Caki2 (cell line): ENCODE measurements at regions not wholly inside any gene's neighbourhood (a gene's known extent, or its start where the extent isn't known, plus 50 kb on each side); places are given as distances from the start of the nearest gene placed in this dataset.

ENCODE experiments used
- DNase-seq: peaks from one replicate; pipeline ENCODE4 v3.0.0-alpha.2; 2015; ENCODE audit warnings: low read depth
- in situ Hi-C: cut with HindIII; loops from 2 replicates; pipeline ENCODE4 v1.10.0; 2016; ENCODE audit warnings: low sequenced_read_pairs, low pct_unique_long_range_greater_than_20kb, mixed read lengths

DNA sequence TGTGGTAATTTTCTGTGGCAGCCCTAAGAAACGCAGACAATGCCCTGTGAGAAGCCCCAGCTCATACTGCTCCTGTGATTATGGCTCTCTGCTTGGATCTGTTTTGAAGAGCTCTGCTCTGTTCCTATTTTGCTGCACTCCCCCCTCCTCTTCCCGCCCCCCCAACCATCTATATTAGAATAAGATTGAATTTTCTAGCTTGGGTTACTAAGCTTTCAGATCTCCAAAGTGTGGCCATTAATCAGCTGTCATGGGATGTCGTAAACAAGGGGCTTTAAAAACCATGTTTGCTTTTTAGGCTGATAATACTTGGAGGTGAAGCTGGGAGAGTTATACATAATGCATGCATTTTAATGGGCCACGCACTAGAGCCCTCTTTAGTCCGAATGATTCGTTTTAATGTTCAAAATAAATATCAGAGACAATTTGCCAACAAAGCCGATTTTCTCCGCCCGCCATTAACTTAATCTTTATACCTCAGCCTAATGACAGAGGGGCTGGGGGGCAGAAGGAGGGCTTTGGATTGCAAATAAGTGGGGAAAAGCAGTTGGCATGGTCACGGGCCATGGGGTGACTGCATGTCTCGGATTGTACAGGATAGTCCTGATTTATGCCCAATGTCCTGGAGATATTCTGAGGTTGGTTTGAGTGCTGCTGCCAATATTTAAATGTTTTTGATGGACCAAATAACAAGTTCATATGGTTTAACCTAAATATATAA lies 165.5 kb downstream of the RPS24 start:
- in situ Hi-C loops = no loop called here

GRCh38 chr10:78199759-78200158 lies 166.1 kb downstream of the RPS24 start:
- in situ Hi-C loops = no loop called here
- no peak for DNase-seq

More for the DNA sequence above, 165.5 kb downstream of the RPS24 start:
- DNase-seq = no peak

- in situ Hi-C loops = no loop called here
- no peak for DNase-seq
Observed at GRCh38 chr10:78200686-78201085, 167.0 kb downstream of the RPS24 start.

GRCh38 chr10:78202386-78202785 lies 168.7 kb downstream of the RPS24 start:
- in situ Hi-C loops = no loop called here
- DNase-seq = no peak

- DNase-seq = peak; percentile 46
- in situ Hi-C loops = no loop called here
Observed at GRCh38 chr10:78203915-78204818, 170.5 kb downstream of the RPS24 start.

- in situ Hi-C loops = no loop called here
- no peak for DNase-seq
Observed at GRCh38 chr10:78205457-78206016, 171.9 kb downstream of the RPS24 start.

DNA sequence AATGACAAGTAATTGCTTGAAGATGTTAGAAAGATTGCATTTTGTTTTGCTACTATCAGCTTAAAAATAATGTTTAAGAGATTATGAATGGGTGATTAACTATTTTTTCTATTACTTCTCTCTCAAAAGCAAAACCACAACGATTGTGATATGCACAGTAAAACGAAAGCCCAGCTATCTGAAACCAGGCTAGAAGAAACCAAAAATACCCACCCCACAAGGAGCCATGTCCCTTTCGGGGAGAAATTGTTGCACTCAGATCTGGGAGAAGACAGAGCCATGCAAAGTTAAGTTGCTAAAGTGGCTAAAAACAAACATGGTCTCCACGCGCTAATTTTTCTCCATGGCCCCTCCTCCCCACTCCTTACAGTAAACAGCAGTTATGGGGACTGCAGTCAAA lies 173.6 kb downstream of the RPS24 start:
- no peak for DNase-seq
- in situ Hi-C loops = no loop called here

- DNase-seq = no peak
- in situ Hi-C loops = no loop called here
Observed at GRCh38 chr10:78207776-78208175, 174.1 kb downstream of the RPS24 start.

GRCh38 chr10:78209970-78210369 lies 176.3 kb downstream of the RPS24 start:
- in situ Hi-C loops = no loop called here
- DNase-seq = no peak

DNA sequence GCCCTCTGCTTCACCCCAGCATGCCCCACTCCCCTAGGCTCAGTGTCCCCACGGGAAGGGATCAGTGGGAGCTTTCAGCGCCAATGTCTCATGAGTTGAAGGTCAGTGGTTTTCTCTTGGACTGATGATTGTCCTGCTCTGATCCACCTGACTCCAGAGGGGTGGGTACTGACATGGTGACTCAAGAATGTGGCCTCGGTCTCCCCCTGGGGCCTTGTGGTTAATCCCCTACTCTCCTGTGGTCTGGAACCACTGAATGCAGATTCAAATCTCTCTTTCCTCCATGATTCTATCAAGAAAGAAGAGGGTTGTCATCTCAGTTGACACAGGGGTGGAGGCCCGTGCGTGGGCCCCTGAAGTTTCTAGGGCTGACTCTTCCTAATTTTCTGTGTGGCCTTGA lies 176.9 kb downstream of the RPS24 start:
- in situ Hi-C loops = no loop called here
- no peak for DNase-seq

GRCh38 chr10:78210976-78211375 lies 177.3 kb downstream of the RPS24 start:
- in situ Hi-C loops = no loop called here
- DNase-seq = no peak

DNA sequence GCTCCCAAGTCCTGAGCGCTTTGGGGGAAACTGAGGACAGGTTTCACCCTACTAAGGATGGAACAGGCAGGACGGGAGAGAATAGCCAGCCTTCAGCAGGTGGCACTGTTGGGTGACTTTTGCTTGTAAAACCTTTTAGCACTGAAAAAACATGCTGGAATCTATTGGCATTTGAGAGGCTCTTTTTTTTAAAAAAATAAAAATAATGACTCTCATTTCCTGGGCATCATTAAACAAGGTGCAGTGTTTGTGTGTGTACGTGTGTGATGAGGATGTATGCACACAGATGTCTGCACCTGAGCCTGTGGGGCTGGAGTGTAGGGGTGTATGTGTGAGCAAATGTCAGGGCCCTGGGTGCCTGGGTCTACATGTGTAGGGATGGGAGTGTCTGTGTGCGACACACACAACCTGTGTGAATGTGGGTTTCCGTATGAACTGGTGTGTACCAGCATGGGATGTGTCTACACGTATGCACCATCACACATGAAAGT lies 177.9 kb downstream of the RPS24 start:
- DNase-seq = peak; percentile 33
- in situ Hi-C loops = no loop called here

- DNase-seq = no peak
- in situ Hi-C loops = no loop called here
Observed at GRCh38 chr10:78212060-78212785, 178.6 kb downstream of the RPS24 start.

GRCh38 chr10:78212786-78213175 lies 179.1 kb downstream of the RPS24 start:
- in situ Hi-C loops = no loop called here
- no peak for DNase-seq

DNA sequence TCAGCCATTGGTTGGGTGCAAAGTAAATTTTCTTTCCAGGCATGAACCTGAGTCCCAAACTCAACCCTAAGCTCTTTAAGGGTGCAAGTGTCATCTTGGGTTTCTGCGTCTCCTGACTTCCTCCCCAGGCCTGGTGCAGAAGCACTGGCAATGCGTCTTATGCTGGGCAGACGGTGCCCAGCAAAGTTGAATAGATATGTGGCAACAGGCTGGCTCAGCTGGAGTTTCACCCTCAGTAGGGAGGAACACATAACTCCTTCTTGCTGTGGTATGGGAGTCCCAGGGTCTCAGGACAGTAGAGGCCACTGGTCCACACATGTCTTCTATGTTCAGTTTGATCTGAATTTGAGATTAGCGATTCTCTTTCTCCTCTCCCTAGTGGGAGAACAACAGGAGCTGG lies 181.3 kb downstream of the RPS24 start:
- in situ Hi-C loops = no loop called here

DNA sequence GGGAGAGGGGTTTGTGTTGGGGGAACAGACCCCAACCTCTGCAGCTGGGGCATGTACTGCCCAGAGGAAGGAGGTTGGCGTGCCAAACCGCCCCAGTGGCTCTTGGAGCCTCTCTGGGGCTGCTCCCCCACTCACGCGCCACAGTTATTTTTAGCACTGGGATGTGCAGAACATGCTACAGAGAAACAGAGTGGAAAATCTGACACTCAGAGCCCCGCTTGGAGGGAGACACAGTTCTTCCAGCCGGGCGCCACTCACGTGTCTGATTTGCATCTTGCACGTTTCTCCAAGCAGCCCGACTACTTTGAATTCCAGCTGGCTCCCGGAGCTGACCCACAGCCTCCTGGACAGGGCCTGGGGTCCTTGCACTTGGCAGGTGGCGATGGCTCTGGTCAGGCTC lies 182.0 kb downstream of the RPS24 start:
- in situ Hi-C loops = no loop called here
- DNase-seq = no peak

More for the DNA sequence above, 181.3 kb downstream of the RPS24 start:
- DNase-seq = no peak

- DNase-seq = no peak
- in situ Hi-C loops = no loop called here
Observed at GRCh38 chr10:78217336-78217735, 183.7 kb downstream of the RPS24 start.

GRCh38 chr10:78218798-78219490 lies 185.3 kb downstream of the RPS24 start:
- in situ Hi-C loops = no loop called here
- no peak for DNase-seq
